Neural cell (in vitro differentiated cells): ENCODE measurements at regions not wholly inside any gene's neighbourhood (a gene's known extent, or its start where the extent isn't known, plus 50 kb on each side); places are given as distances from the start of the nearest gene placed in this dataset.

Experiments used
- H2AFZ ChIP-seq: fragments of 200-600, 300-800 bp; sonication (generic), shearing (Covaris generic); 2 replicates; pipeline ENCODE4 v1.6.0; 2014; ENCODE audit warnings: low read depth, mild to moderate bottlenecking, antibody characterized with exemption, low read length, moderate library complexity
- H3F3A ChIP-seq: fragments of 200-600 bp; shearing (Covaris generic); 2 replicates; pipeline ENCODE4 v1.6.1; 2016; ENCODE audit warnings: mild to moderate bottlenecking, moderate library complexity, mixed read lengths, antibody characterized with exemption, low read length; ENCODE audit not compliant: insufficient read depth, poor library complexity, severe bottlenecking
- H3K27ac ChIP-seq: fragments of 200-600, 300-800 bp; sonication (generic), shearing (Covaris generic); 2 replicates; pipeline ENCODE4 v1.5.1; 2014; ENCODE audit warnings: mild to moderate bottlenecking, low read length, moderate library complexity
- H3K27me3 ChIP-seq: fragments of 300-800, 200-600 bp; sonication (generic), shearing (Covaris generic); 2 replicates; pipeline ENCODE4 v1.6.0; 2014; ENCODE audit warnings: mild to moderate bottlenecking, low read depth, low read length, moderate library complexity; ENCODE audit not compliant: insufficient read depth
- H3K36me3 ChIP-seq: fragments of 300-800, 200-600 bp; sonication (generic), shearing (Covaris generic); 2 replicates; pipeline ENCODE4 v1.5.1; 2014; ENCODE audit warnings: mild to moderate bottlenecking, antibody characterized with exemption, low read length, moderate library complexity; ENCODE audit not compliant: insufficient read depth
- H3K4me2 ChIP-seq: fragments of 300-800, 200-600 bp; sonication (generic), shearing (Covaris generic); 2 replicates; pipeline ENCODE4 v1.6.0; 2014; ENCODE audit warnings: mild to moderate bottlenecking, low read length
- H3K4me3 ChIP-seq: fragments of 300-800, 200-600 bp; sonication (generic), shearing (Covaris generic); 2 replicates; pipeline ENCODE4 v1.5.1; 2014; ENCODE audit warnings: mild to moderate bottlenecking, low read length, moderate library complexity
- H3K79me2 ChIP-seq: fragments of 200-600 bp; shearing (Covaris generic); replicated peaks from 2 replicates; pipeline ENCODE4 v1.6.0; 2014; ENCODE audit warnings: mild to moderate bottlenecking, low read length, moderate library complexity; ENCODE audit not compliant: insufficient read depth
- H3K9ac ChIP-seq: fragments of 300-800, 200-600 bp; sonication (generic), shearing (Covaris generic); 2 replicates; pipeline ENCODE4 v1.6.1; 2016; ENCODE audit warnings: mild to moderate bottlenecking, low read length, mixed read lengths
- H3K9me2 ChIP-seq: fragments of 200-600 bp; shearing (Covaris generic); 2 replicates; pipeline ENCODE4 v1.6.1; 2016; ENCODE audit warnings: mild to moderate bottlenecking, low read length, mixed read lengths; ENCODE audit not compliant: insufficient read depth
- H3K9me3 ChIP-seq: fragments of 200-600, 300-800 bp; sonication (generic), shearing (Covaris generic); 2 replicates; pipeline ENCODE4 v1.6.1; 2016; ENCODE audit warnings: mild to moderate bottlenecking, mixed run types, low read length, moderate library complexity, mixed read lengths
- H4K20me1 ChIP-seq: fragments of 200-600 bp; shearing (Covaris generic); 2 replicates; pipeline ENCODE4 v1.6.1; 2016; ENCODE audit warnings: mild to moderate bottlenecking, mixed run types; ENCODE audit not compliant: insufficient read depth
- CTCF ChIP-seq: fragments of 450-650 bp; IDR thresholded peaks from 2 replicates; pipeline ENCODE4 v1.5.1; 2014; ENCODE audit warnings: antibody characterized with exemption, mild to moderate bottlenecking, moderate library complexity; ENCODE audit not compliant: poor library complexity, severe bottlenecking
- EP300 ChIP-seq: fragments of 450-650 bp; conservative IDR thresholded peaks from 2 replicates; pipeline ENCODE4 v1.6.1; 2014; ENCODE audit warnings: antibody characterized with exemption, mild to moderate bottlenecking, moderate library complexity; ENCODE audit not compliant: poor library complexity, severe bottlenecking
- EZH2 ChIP-seq: fragments of 200-600, 300-800 bp; shearing (Covaris generic), sonication (generic); IDR thresholded peaks from 2 replicates; pipeline ENCODE4 v1.6.1; 2014; ENCODE audit warnings: antibody characterized with exemption, low read length, borderline replicate concordance, mild to moderate bottlenecking; ENCODE audit not compliant: insufficient read depth, poor library complexity, severe bottlenecking
- MXI1 ChIP-seq: fragments of 450-650 bp; conservative IDR thresholded peaks from 2 replicates; pipeline ENCODE4 v1.6.1; 2014; ENCODE audit warnings: antibody characterized with exemption, mild to moderate bottlenecking; ENCODE audit not compliant: poor library complexity, severe bottlenecking
- POLR2AphosphoS5 ChIP-seq: IDR thresholded peaks from 2 replicates; pipeline ENCODE4 v1.6.1; 2012
- RAD21 ChIP-seq: fragments of 450-650 bp; conservative IDR thresholded peaks from 2 replicates; pipeline ENCODE4 v1.6.1; 2014; ENCODE audit warnings: antibody characterized with exemption, mild to moderate bottlenecking, moderate library complexity
- SMC3 ChIP-seq: fragments of 450-650 bp; conservative IDR thresholded peaks from 2 replicates; pipeline ENCODE4 v1.6.1; 2014; ENCODE audit warnings: antibody characterized with exemption, mild to moderate bottlenecking, moderate library complexity; ENCODE audit not compliant: poor library complexity
- TAF1 ChIP-seq: IDR thresholded peaks from 2 replicates; pipeline ENCODE4 v1.6.1; 2012; ENCODE audit warnings: low read depth
- TF ChIP-seq, protein P1 (sequence below): IDR thresholded peaks from 2 replicates; pipeline ENCODE4 v1.6.1; 2012; ENCODE audit warnings: borderline replicate concordance

DNA sequence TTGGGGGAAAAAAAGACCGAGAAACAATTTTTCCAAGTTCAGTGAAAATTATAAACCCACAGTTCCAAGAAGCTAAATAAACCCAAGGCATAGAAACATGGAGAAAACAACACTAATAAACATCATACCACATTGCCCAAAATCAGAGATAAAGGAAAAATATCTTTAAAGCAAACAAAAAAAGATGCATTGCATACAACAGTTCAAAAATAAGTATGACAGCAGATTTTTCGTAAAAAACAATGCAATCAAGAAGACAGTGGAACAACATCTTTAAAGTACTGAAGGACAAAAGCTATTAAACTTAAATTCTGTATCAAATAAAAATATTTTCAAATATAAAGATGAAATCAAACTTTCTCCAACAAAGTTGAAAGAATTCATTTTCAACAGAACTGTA lies 921.3 kb downstream of the METTL15 start:
- Histone ChIP-seq H3K79me2 (no peaks in the 10 kb centered on the region), H4K20me1 (no peaks in the 10 kb centered on the region), H3K36me3 (no peaks in the 10 kb centered on the region), H3K4me2 (no peak overlapping the region), H3K9ac (no peak overlapping the region), H3K9me2 (no peaks in the 10 kb centered on the region), H3F3A (no peaks in the 10 kb centered on the region), H3K4me3 (no peak overlapping the region), H3K27me3 (no peaks in the 10 kb centered on the region), H3K27ac (no peak overlapping the region), H3K9me3 (no peaks in the 10 kb centered on the region), H2AFZ (no peak overlapping the region)
- TF ChIP-seq POLR2AphosphoS5 (no peak), TAF1 (no peak), EP300 (no peak), SMC3 (no peak), RAD21 (no peak), CTCF (no peak), MXI1 (no peak), EZH2 (no peak)
- TF ChIP-seq, protein P1, sequence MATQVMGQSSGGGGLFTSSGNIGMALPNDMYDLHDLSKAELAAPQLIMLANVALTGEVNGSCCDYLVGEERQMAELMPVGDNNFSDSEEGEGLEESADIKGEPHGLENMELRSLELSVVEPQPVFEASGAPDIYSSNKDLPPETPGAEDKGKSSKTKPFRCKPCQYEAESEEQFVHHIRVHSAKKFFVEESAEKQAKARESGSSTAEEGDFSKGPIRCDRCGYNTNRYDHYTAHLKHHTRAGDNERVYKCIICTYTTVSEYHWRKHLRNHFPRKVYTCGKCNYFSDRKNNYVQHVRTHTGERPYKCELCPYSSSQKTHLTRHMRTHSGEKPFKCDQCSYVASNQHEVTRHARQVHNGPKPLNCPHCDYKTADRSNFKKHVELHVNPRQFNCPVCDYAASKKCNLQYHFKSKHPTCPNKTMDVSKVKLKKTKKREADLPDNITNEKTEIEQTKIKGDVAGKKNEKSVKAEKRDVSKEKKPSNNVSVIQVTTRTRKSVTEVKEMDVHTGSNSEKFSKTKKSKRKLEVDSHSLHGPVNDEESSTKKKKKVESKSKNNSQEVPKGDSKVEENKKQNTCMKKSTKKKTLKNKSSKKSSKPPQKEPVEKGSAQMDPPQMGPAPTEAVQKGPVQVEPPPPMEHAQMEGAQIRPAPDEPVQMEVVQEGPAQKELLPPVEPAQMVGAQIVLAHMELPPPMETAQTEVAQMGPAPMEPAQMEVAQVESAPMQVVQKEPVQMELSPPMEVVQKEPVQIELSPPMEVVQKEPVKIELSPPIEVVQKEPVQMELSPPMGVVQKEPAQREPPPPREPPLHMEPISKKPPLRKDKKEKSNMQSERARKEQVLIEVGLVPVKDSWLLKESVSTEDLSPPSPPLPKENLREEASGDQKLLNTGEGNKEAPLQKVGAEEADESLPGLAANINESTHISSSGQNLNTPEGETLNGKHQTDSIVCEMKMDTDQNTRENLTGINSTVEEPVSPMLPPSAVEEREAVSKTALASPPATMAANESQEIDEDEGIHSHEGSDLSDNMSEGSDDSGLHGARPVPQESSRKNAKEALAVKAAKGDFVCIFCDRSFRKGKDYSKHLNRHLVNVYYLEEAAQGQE = no peak

- TF ChIP-seq, protein P1 = no peak
- TF ChIP-seq RAD21 (no peak), TAF1 (no peak), EP300 (no peak), MXI1 (no peak)
- Histone ChIP-seq H2AFZ (no peak overlapping the region), H3K9me3 (no peaks in the 10 kb centered on the region), H3K36me3 (no peaks in the 10 kb centered on the region), H3F3A (no peaks in the 10 kb centered on the region), H3K79me2 (no peaks in the 10 kb centered on the region), H3K27me3 (no peaks in the 10 kb centered on the region), H3K9ac (no peak overlapping the region), H3K9me2 (no peaks in the 10 kb centered on the region), H3K4me2 (no peak overlapping the region), H3K4me3 (no peak overlapping the region), H3K27ac (no peak overlapping the region), H4K20me1 (no peaks in the 10 kb centered on the region)
Measured at GRCh38 chr11:29027436-29027835, 919.2 kb downstream of the METTL15 start.
